Activated T-cell treated with anti-CD3 and anti-CD28 coated beads, Interleukin-2, amount 50 U/mL, for 72 hours (primary cell): ENCODE measurements at regions not wholly inside any gene's neighbourhood (a gene's known extent, or its start where the extent isn't known, plus 50 kb on each side); places are given as distances from the start of the nearest gene placed in this dataset.

Source experiments
- ATAC-seq, 2 donors: fragments of 150-1000 bp; cut with Tn5 transposase; replicated peaks in 1 of 2; 2 replicates each; pipeline ENCODE4 v1.10.0; 2021; ENCODE audit warnings: moderate library complexity in 2 of 2, mild to moderate bottlenecking in 1 of 2
- DNase-seq, 2 donors: peaks; one replicate each; pipeline ENCODE4 v3.0.0; 2021 to 2022; ENCODE audit warnings: mixed read lengths in 1 of 2
- H3K27ac Mint-ChIP-seq: one replicate; pipeline ENCODE4 v1.8.0; 2022; ENCODE audit warnings: mild to moderate bottlenecking, moderate library complexity, mixed read lengths
- H3K27me3 Mint-ChIP-seq: one replicate; pipeline ENCODE4 v1.8.0; 2022; ENCODE audit warnings: low read depth, mixed read lengths
- H3K36me3 Mint-ChIP-seq, 2 donors: one replicate each; pipeline ENCODE4 v1.8.0; 2022; ENCODE audit warnings: mixed read lengths in 2 of 2, mild to moderate bottlenecking in 1 of 2; ENCODE audit not compliant: insufficient read depth in 2 of 2
- H3K4me1 Mint-ChIP-seq: one replicate; pipeline ENCODE4 v1.8.0; 2022; ENCODE audit warnings: low read depth, mixed read lengths
- H3K4me3 Mint-ChIP-seq, 2 donors: one replicate each; pipeline ENCODE4 v1.8.0; 2022; ENCODE audit warnings: mild to moderate bottlenecking in 2 of 2, mixed read lengths in 2 of 2, moderate library complexity in 2 of 2
- H3K9me3 Mint-ChIP-seq, 2 donors: one replicate each; pipeline ENCODE4 v1.8.0; 2022; ENCODE audit warnings: mixed read lengths in 2 of 2

- no peak for DNase-seq
- no peaks in the 10 kb centered on the region for H3K4me1 Mint-ChIP-seq
- ATAC-seq: no peak
- H3K36me3 Mint-ChIP-seq: no peaks in the 10 kb centered on the region
- H3K27me3 Mint-ChIP-seq: no peaks in the 10 kb centered on the region
- peaks cover 0 to 1% of the 10 kb centered on the region in 2 donors for H3K9me3 Mint-ChIP-seq
- H3K27ac Mint-ChIP-seq: no peak overlapping the region
- no peak overlapping the region for H3K4me3 Mint-ChIP-seq
These were observed 71.4 kb downstream of the FOXA2 start for GRCh38 chr20:22512911-22513489.

GRCh38 chr20:22511943-22512910, 72.1 kb downstream of the FOXA2 start:
- H3K27ac Mint-ChIP-seq: no peak overlapping the region
- no peaks in the 10 kb centered on the region for H3K27me3 Mint-ChIP-seq
- peaks cover 0 to 1% of the 10 kb centered on the region in 2 donors for H3K9me3 Mint-ChIP-seq
- H3K4me3 Mint-ChIP-seq: no peak overlapping the region
- no peaks in the 10 kb centered on the region for H3K4me1 Mint-ChIP-seq
- DNase-seq (no peak), ATAC-seq (no peak)
- H3K36me3 Mint-ChIP-seq: no peaks in the 10 kb centered on the region

GRCh38 chr20:22509843-22510147, 74.6 kb downstream of the FOXA2 start:
- H3K36me3 Mint-ChIP-seq: no peaks in the 10 kb centered on the region
- DNase-seq (no peak), ATAC-seq (no peak)
- no peak overlapping the region for H3K4me3 Mint-ChIP-seq
- no peaks in the 10 kb centered on the region for H3K27me3 Mint-ChIP-seq
- H3K27ac Mint-ChIP-seq: no peak overlapping the region
- peaks cover 0 to 1% of the 10 kb centered on the region in 2 donors for H3K9me3 Mint-ChIP-seq
- H3K4me1 Mint-ChIP-seq: no peaks in the 10 kb centered on the region

- ATAC-seq (no peak), DNase-seq (no peak)
- H3K4me1 Mint-ChIP-seq: no peaks in the 10 kb centered on the region
- no peak overlapping the region for H3K27ac Mint-ChIP-seq
- no peaks in the 10 kb centered on the region for H3K36me3 Mint-ChIP-seq
- peaks cover 0 to 1% of the 10 kb centered on the region in 2 donors for H3K9me3 Mint-ChIP-seq
- no peak overlapping the region for H3K4me3 Mint-ChIP-seq
- H3K27me3 Mint-ChIP-seq: no peaks in the 10 kb centered on the region
These were observed 75.1 kb downstream of the FOXA2 start for GRCh38 chr20:22509090-22509842.

GRCh38 chr20:22508426-22508825, 75.9 kb downstream of the FOXA2 start:
- H3K4me3 Mint-ChIP-seq: no peak overlapping the region
- ATAC-seq (no peak), DNase-seq (no peak)
- H3K9me3 Mint-ChIP-seq: peaks cover 0 to 1% of the 10 kb centered on the region in 2 donors
- no peak overlapping the region for H3K27ac Mint-ChIP-seq
- no peaks in the 10 kb centered on the region for H3K36me3 Mint-ChIP-seq
- no peaks in the 10 kb centered on the region for H3K27me3 Mint-ChIP-seq
- no peaks in the 10 kb centered on the region for H3K4me1 Mint-ChIP-seq

- Mint-ChIP-seq H3K4me1 (no peaks in the 10 kb centered on the region), H3K9me3 (peaks cover 0 to 3% of the 10 kb centered on the region in 2 donors), H3K4me3 (no peak overlapping the region), H3K27me3 (no peaks in the 10 kb centered on the region), H3K36me3 (no peaks in the 10 kb centered on the region), H3K27ac (no peak overlapping the region)
- no peak for DNase-seq
- ATAC-seq: no peak
These were observed 77.0 kb downstream of the FOXA2 start for GRCh38 chr20:22507240-22507961.

GRCh38 chr20:22506827-22507226, 77.5 kb downstream of the FOXA2 start:
- H3K36me3 Mint-ChIP-seq: no peaks in the 10 kb centered on the region
- peaks cover 0 to 3% of the 10 kb centered on the region in 2 donors for H3K9me3 Mint-ChIP-seq
- no peak overlapping the region for H3K27ac Mint-ChIP-seq
- no peaks in the 10 kb centered on the region for H3K27me3 Mint-ChIP-seq
- no peak overlapping the region for H3K4me3 Mint-ChIP-seq
- no peak for ATAC-seq
- no peaks in the 10 kb centered on the region for H3K4me1 Mint-ChIP-seq
- DNase-seq: no peak

- Mint-ChIP-seq H3K27ac (no peak overlapping the region), H3K4me1 (no peaks in the 10 kb centered on the region), H3K9me3 (peaks cover 0 to 3% of the 10 kb centered on the region in 2 donors), H3K27me3 (no peaks in the 10 kb centered on the region), H3K4me3 (no peak overlapping the region), H3K36me3 (no peaks in the 10 kb centered on the region)
- ATAC-seq (no peak), DNase-seq (no peak)
These were observed 79.5 kb downstream of the FOXA2 start for GRCh38 chr20:22504829-22505377.

- no peaks in the 10 kb centered on the region for H3K36me3 Mint-ChIP-seq
- peaks cover 0 to 2% of the 10 kb centered on the region in 2 donors for H3K9me3 Mint-ChIP-seq
- ATAC-seq (no peak), DNase-seq (no peak)
- H3K4me1 Mint-ChIP-seq: no peaks in the 10 kb centered on the region
- H3K4me3 Mint-ChIP-seq: no peak overlapping the region
- H3K27ac Mint-ChIP-seq: no peak overlapping the region
- no peaks in the 10 kb centered on the region for H3K27me3 Mint-ChIP-seq
These were observed 80.8 kb downstream of the FOXA2 start for GRCh38 chr20:22503577-22503976.

- H3K27me3 Mint-ChIP-seq: no peaks in the 10 kb centered on the region
- H3K36me3 Mint-ChIP-seq: no peaks in the 10 kb centered on the region
- peaks cover 0 to 2% of the 10 kb centered on the region in 2 donors for H3K9me3 Mint-ChIP-seq
- H3K4me1 Mint-ChIP-seq: no peaks in the 10 kb centered on the region
- H3K4me3 Mint-ChIP-seq: no peak overlapping the region
- H3K27ac Mint-ChIP-seq: no peak overlapping the region
- DNase-seq (no peak), ATAC-seq (no peak)
These were observed 81.6 kb downstream of the FOXA2 start for GRCh38 chr20:22502731-22503191.

- DNase-seq (no peak), ATAC-seq (no peak)
- H3K36me3 Mint-ChIP-seq: no peaks in the 10 kb centered on the region
- H3K27ac Mint-ChIP-seq: no peak overlapping the region
- H3K4me3 Mint-ChIP-seq: no peak overlapping the region
- H3K4me1 Mint-ChIP-seq: no peaks in the 10 kb centered on the region
- H3K9me3 Mint-ChIP-seq: peaks cover 0 to 2% of the 10 kb centered on the region in 2 donors
- H3K27me3 Mint-ChIP-seq: no peaks in the 10 kb centered on the region
These were observed 82.6 kb downstream of the FOXA2 start for GRCh38 chr20:22501566-22502344.

GRCh38 chr20:22501034-22501433, 83.3 kb downstream of the FOXA2 start:
- H3K9me3 Mint-ChIP-seq: peaks cover 0 to 2% of the 10 kb centered on the region in 2 donors
- no peaks in the 10 kb centered on the region for H3K36me3 Mint-ChIP-seq
- no peak for DNase-seq
- ATAC-seq: no peak
- H3K27ac Mint-ChIP-seq: no peak overlapping the region
- H3K27me3 Mint-ChIP-seq: no peaks in the 10 kb centered on the region
- H3K4me1 Mint-ChIP-seq: no peaks in the 10 kb centered on the region
- H3K4me3 Mint-ChIP-seq: no peak overlapping the region
